Anterior cingulate cortex (tissue), 58 donors: ENCODE measurements at regions not wholly inside any gene's neighbourhood (a gene's known extent, or its start where the extent isn't known, plus 50 kb on each side); places are given as distances from the start of the nearest gene placed in this dataset.
A peak's percentile ranks its signal among the peaks of the same experiment; 100 is the strongest.
"Not testable (repeated sequence)": the region's sequence is repeated elsewhere in the genome, so short reads cannot be mapped to it uniquely, and the experiment has no call there.

Source experiments
- DNase-seq, 58 donors: peaks; one replicate each; lab custom pipeline; 2025; lab: John Stamatoyannopoulos, UW

GRCh38 chr12:9343731-9344130 lies 135.5 kb upstream of the PZP start:
- DNase-seq = no peak

GRCh38 chr12:9342614-9343353 lies 134.6 kb upstream of the PZP start:
- DNase-seq = no peak

GRCh38 chr12:9341260-9341585 lies 133.0 kb upstream of the PZP start:
- DNase-seq = no peak

GRCh38 chr12:9340422-9341259 lies 132.4 kb upstream of the PZP start:
- DNase-seq = no peak

GRCh38 chr12:9337656-9338055 lies 129.5 kb upstream of the PZP start:
- no peak for DNase-seq

GRCh38 chr12:9336375-9337011 lies 128.3 kb upstream of the PZP start:
- not testable (repeated sequence) for DNase-seq

GRCh38 chr12:9335867-9336266 lies 127.7 kb upstream of the PZP start:
- no peak for DNase-seq

- no peak for DNase-seq
Measured at GRCh38 chr12:9334964-9335363, 126.8 kb upstream of the PZP start.

GRCh38 chr12:9334041-9334692 lies 126.0 kb upstream of the PZP start:
- peak in 2 of 58 donors; percentile 5 to 21 for DNase-seq

- DNase-seq = no peak
Measured at GRCh38 chr12:9333161-9333560, 125.0 kb upstream of the PZP start.

GRCh38 chr12:9332564-9332963 lies 124.4 kb upstream of the PZP start:
- DNase-seq = no peak

- peak in 54 of 58 donors; percentile 3 to 86 (median 45) for DNase-seq
Measured at GRCh38 chr12:9331218-9331626, 123.0 kb upstream of the PZP start.

GRCh38 chr12:9329019-9329418 lies 120.8 kb upstream of the PZP start:
- no peak for DNase-seq

- no peak for DNase-seq
Measured at GRCh38 chr12:9328065-9328464, 119.9 kb upstream of the PZP start.

- no peak for DNase-seq
Measured at GRCh38 chr12:9327320-9327719, 119.1 kb upstream of the PZP start.

- not testable (repeated sequence) for DNase-seq
Measured at GRCh38 chr12:9326849-9327248, 118.7 kb upstream of the PZP start.

- no peak for DNase-seq
Measured at GRCh38 chr12:9326085-9326484, 117.9 kb upstream of the PZP start.

GRCh38 chr12:9325471-9325870 lies 117.3 kb upstream of the PZP start:
- DNase-seq = no peak

GRCh38 chr12:9324782-9325181 lies 116.6 kb upstream of the PZP start:
- no peak for DNase-seq

- no peak for DNase-seq
Measured at GRCh38 chr12:9323144-9323681, 115.0 kb upstream of the PZP start.

GRCh38 chr12:9319842-9320173 lies 111.6 kb upstream of the PZP start:
- no peak for DNase-seq
